ENCODE measurements at regions not wholly inside any gene's neighbourhood (a gene's known extent, or its start where the extent isn't known, plus 50 kb on each side); places are given as distances from the start of the nearest gene placed in this dataset.

DNA sequence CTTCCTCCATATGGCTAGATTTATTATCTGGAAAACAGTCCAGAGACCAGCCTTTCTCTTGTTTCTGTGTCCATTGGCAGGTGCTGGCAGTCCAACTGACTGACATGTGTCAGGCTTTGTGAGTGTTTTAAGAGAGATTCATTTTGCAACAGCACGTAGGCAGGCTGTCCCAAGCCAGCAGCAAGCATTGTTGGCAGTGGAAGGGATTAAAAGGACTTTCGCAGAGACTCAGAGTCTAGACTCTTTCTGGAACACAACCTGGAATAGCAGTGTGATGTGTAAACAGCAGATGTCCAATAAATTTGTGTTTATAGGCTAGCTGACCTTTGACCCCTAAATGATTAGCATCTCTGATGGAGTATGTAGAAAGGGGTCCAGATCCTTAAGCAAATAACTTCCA, 222.2 kb upstream of the SERP2 start:
- DNase-seq (ENCODE audit: insufficient read length) = no peak
- TF ChIP-seq POLR2A (IDR thresholded peaks at IDR 0.05; ENCODE audit: low read depth, low read length) (no peak), POLR2AphosphoS5 (IDR thresholded peaks at IDR 0.05; ENCODE audit: low read depth, low read length) (no peak), TAF1 (IDR thresholded peaks at IDR 0.05; ENCODE audit: borderline replicate concordance, low read depth, low read length) (no peak)
- peak; percentile 33 for FAIRE-seq

DNA sequence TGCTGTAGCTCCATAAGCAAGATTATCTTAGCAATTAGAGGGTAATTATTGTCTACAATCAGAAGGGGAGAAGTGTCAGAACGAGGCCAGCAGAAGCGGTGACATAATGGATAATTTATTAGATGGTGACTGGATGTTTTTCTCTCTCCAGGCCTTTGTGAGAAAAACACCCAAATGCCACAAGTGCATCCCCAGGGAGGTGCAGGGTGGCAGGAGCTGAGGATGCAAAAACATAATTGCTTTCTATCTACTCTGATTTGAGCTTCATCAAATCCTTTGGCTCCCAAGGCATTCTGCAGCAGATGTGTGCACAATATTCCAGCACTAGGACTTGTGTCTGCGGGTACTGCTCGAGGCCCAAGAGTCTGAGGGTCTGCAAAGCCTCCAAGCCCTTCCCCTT, 220.1 kb upstream of the SERP2 start:
- no peak for TF ChIP-seq POLR2AphosphoS5 (IDR thresholded peaks at IDR 0.05; ENCODE audit: low read depth, low read length)
- no peak for TF ChIP-seq TAF1 (IDR thresholded peaks at IDR 0.05; ENCODE audit: borderline replicate concordance, low read depth, low read length)
- no peak for TF ChIP-seq POLR2A (IDR thresholded peaks at IDR 0.05; ENCODE audit: low read depth, low read length)
- no peak for FAIRE-seq
- no peak for DNase-seq (ENCODE audit: insufficient read length)

DNA sequence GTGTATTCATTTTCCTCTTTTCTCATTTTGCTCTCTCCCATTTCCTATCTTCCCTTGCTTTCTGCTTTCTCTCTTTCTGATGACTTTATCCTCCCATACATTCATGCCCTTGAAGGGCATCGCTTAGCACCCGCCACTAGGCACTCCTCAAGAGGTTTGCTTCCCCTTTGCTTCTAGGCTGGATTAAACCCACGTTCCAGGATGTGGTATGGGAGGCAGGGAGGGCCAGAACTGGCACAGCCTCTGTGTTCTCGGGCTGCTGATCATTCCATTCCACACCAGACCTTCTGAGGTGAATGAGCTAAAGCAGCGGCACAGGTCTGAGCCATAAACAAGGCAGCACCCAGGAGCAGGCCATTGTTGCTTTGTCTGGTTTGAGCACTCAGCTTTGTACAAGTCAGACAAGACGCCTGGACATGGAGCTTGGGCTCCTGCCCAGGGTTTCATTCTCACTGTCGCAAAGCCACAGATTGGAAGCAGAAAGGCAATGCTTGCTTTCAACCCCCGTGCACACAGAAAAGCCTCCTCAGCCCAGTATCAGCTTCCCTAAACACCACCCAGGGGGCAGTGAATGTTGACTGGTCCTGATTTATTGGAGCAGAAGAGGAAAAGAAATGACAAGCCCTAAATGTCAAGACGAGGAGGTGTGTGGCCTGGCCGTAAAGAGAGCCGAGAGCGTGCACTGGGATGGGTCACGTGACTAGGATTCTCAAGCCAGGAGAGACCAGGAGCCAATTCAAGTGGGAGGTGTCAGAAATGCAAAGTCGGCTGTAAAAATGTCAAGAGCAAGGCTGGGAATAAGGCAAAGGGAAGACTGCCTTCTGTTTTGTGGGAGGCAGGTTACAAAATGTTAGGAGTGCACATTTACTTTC, 218.0 kb upstream of the SERP2 start:
- DNase-seq (ENCODE audit: insufficient read length) (no peak), FAIRE-seq (no peak)
- no peak for TF ChIP-seq POLR2A (IDR thresholded peaks at IDR 0.05; ENCODE audit: low read depth, low read length)
- no peak for TF ChIP-seq POLR2AphosphoS5 (IDR thresholded peaks at IDR 0.05; ENCODE audit: low read depth, low read length)
- no peak for TF ChIP-seq TAF1 (IDR thresholded peaks at IDR 0.05; ENCODE audit: borderline replicate concordance, low read depth, low read length)

DNA sequence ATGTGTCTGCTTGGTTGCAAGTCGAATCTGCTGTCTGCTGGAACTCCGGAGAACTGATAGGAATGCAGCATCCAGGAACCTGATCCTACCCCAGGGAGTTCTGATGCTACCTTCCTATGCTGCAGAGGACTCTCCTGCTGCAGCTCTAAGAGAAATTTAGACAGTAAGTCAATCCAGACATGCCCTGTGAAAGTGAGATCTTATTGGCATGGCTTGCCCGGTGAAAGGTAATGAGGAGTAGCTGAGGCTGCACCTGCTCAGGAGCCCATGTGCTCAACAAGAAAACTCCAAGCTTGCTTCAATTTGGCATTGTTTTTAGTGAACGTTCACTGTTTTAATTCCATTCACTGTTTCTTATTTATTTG, 217.3 kb upstream of the SERP2 start:
- TF ChIP-seq POLR2A (IDR thresholded peaks at IDR 0.05; ENCODE audit: low read depth, low read length) (no peak), TAF1 (IDR thresholded peaks at IDR 0.05; ENCODE audit: borderline replicate concordance, low read depth, low read length) (no peak), POLR2AphosphoS5 (IDR thresholded peaks at IDR 0.05; ENCODE audit: low read depth, low read length) (no peak)
- DNase-seq (ENCODE audit: insufficient read length) (no peak), FAIRE-seq (no peak)

DNA sequence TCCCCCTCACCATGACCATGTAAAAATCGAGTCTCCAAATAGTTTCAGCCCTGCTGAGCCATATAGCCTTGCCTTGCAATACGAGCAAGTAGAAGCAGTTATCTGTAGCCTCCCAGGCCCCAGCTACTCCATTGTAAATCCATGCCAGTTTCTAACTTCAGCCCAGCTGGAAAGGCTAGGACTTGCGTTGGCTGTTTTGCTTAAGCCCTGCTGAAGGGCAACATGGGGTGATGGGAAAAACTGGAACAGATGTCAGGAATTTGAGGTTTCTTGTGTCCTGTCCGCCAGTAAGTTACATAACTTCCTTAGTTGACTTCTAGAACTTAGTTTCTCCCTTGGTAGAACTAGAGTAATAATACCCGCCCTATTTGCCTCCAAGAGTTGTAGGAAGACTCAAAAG, 216.0 kb upstream of the SERP2 start:
- TF ChIP-seq POLR2AphosphoS5 (IDR thresholded peaks at IDR 0.05; ENCODE audit: low read depth, low read length) (no peak), TAF1 (IDR thresholded peaks at IDR 0.05; ENCODE audit: borderline replicate concordance, low read depth, low read length) (no peak), POLR2A (IDR thresholded peaks at IDR 0.05; ENCODE audit: low read depth, low read length) (no peak)
- FAIRE-seq = no peak
- DNase-seq (ENCODE audit: insufficient read length) = no peak

DNA sequence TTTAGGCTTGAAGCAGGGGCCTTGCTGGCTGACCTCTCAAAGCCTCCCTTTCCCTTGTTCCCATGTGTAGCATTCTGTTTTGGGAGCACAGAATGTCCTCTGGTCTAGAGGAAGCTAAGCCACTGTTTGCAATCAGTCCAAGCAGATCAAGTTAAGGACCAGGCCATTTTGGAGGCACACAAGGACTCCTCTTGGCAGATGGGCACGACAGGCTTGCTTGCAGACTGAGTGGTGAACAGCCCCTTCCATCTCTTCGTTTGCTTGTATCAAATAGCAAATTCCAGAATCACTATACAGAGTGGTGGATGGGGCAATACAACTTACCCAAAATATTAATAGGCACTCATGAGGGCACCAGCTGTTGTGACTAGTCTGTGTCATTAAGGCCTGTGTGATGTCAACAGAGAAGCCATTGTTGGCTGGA, 215.5 kb upstream of the SERP2 start:
- FAIRE-seq (no peak), DNase-seq (ENCODE audit: insufficient read length) (no peak)

DNA sequence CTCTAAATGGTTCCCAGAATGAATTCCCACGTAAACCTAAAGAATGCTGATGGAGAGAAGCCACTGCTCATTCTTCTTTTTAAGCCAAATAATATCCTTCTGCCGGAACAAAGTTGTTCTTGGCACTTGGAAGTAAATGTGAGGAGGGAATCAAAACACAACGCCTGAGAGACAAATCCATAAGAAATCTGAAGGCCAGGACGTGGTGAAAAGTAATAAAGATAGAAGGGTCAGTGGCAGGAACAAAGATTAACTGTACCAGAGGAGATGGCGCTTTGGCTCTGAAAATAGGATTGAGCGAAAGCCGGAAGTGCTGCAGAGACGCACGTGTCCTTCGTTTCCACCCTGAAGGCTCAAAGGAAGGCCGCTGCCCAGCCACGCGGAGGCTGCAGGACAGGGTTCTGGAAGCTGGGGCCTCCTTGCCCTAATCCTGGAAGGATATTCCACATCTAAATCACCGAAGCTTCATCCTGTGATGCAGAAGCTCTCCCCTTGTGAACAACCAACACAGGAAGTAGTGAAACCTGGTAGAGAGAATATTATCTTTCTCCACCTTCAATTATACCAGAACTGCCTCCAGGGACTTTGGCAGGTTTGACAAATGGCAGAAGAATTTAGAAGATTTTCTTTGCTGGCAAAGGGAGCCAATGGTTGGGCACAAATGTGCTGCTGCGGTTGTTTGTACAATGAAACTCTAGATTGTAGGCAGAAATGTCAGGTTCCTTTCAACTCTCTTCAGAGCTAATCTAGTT, 214.6 kb upstream of the SERP2 start:
- FAIRE-seq = no peak
- TF ChIP-seq POLR2A (IDR thresholded peaks at IDR 0.05; ENCODE audit: low read depth, low read length) (no peak), TAF1 (IDR thresholded peaks at IDR 0.05; ENCODE audit: borderline replicate concordance, low read depth, low read length) (no peak)
- no peak for DNase-seq (ENCODE audit: insufficient read length)

More for the DNA sequence above, 215.5 kb upstream of the SERP2 start:
- TF ChIP-seq POLR2A (IDR thresholded peaks at IDR 0.05; ENCODE audit: low read depth, low read length) (no peak), POLR2AphosphoS5 (IDR thresholded peaks at IDR 0.05; ENCODE audit: low read depth, low read length) (no peak), TAF1 (IDR thresholded peaks at IDR 0.05; ENCODE audit: borderline replicate concordance, low read depth, low read length) (no peak)

DNA sequence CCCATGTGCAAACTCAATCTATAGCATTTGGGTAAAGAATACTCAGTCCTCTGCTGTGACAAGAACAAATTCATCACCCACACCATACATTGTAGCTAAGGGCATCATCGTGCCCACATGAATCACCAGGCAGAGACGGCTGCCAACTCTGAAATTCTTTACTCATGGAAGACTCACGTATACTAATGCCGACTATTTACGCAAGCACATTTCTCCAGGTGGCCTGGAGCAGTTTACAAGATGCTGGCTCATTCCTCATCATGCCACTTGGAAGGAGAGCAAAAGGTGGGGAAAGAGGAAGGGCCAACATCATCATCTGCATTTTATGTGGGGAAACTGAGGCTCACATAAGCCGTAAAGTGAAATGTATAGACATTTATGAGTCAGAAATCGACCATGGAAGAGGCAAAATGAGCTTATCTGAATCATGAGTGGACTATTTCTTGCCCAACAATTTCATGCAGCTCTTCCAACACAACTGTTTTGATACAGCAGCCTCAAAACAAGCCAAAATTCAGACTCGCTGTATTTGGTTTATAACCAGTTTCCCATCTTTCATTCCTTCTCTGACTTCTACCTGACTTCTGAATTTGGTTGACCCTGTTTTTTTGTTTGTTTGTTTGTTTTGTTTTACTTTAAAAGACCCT, 213.9 kb upstream of the SERP2 start:
- no peak for TF ChIP-seq POLR2A (IDR thresholded peaks at IDR 0.05; ENCODE audit: low read depth, low read length)
- no peak for TF ChIP-seq TAF1 (IDR thresholded peaks at IDR 0.05; ENCODE audit: borderline replicate concordance, low read depth, low read length)
- no peak for TF ChIP-seq POLR2AphosphoS5 (IDR thresholded peaks at IDR 0.05; ENCODE audit: low read depth, low read length)
- FAIRE-seq (no peak), DNase-seq (ENCODE audit: insufficient read length) (no peak)

DNA sequence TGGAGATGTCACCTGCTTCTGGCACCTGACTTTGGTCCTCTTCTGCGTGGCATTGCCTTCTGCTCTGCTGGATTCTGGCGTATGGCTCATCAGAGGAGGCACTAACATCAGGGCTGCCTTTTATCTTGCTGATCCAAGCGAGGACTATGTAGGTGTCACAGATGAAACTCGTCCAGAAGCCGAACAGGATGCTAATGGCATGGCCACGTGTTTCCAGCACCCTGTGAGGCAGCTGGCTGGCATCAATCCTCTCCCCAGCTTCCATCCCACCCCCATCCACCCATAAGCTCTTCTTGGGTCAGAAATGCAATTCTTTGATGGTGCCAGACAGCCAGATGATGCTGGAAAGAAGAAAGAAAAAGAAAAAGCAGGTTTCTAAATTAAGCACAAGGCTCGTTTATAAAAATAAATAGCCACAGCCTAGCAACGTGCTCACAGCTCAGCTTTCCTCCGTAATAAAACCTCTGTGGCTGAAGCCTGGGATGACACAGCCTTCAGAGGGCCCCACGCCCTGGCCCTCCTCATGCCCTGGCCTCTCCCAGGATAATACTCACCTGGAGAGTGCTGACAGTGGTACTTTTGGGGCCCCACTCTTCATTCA, 212.9 kb upstream of the SERP2 start:
- DNase-seq (ENCODE audit: insufficient read length) (no peak), FAIRE-seq (no peak)
- no peak for TF ChIP-seq TAF1 (IDR thresholded peaks at IDR 0.05; ENCODE audit: borderline replicate concordance, low read depth, low read length)
- TF ChIP-seq POLR2AphosphoS5 (IDR thresholded peaks at IDR 0.05; ENCODE audit: low read depth, low read length) = no peak
- TF ChIP-seq POLR2A (IDR thresholded peaks at IDR 0.05; ENCODE audit: low read depth, low read length) = no peak

DNA sequence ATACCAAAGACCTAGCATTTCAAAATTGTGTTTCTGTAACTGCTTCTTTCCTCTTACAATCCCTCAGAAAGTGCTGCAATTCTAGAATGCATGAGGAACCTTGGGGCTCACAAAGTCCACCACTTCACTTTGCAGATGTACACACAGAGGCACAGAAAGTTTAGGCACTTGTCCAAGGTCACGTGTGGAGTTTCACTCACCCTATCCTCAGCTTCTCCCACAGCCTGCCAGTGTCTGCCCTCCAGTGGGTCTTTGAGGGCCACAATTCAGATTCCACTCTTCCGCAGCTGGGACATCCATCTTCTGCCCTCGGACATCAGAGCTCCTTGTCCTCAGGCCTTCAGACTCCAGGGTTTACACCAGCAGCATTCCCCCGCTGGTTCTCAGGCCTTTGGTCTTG, 210.5 kb upstream of the SERP2 start:
- DNase-seq (ENCODE audit: insufficient read length) (no peak), FAIRE-seq (no peak)
- TF ChIP-seq POLR2AphosphoS5 (IDR thresholded peaks at IDR 0.05; ENCODE audit: low read depth, low read length) = no peak
- TF ChIP-seq TAF1 (IDR thresholded peaks at IDR 0.05; ENCODE audit: borderline replicate concordance, low read depth, low read length) = no peak
- TF ChIP-seq POLR2A (IDR thresholded peaks at IDR 0.05; ENCODE audit: low read depth, low read length) = no peak

DNA sequence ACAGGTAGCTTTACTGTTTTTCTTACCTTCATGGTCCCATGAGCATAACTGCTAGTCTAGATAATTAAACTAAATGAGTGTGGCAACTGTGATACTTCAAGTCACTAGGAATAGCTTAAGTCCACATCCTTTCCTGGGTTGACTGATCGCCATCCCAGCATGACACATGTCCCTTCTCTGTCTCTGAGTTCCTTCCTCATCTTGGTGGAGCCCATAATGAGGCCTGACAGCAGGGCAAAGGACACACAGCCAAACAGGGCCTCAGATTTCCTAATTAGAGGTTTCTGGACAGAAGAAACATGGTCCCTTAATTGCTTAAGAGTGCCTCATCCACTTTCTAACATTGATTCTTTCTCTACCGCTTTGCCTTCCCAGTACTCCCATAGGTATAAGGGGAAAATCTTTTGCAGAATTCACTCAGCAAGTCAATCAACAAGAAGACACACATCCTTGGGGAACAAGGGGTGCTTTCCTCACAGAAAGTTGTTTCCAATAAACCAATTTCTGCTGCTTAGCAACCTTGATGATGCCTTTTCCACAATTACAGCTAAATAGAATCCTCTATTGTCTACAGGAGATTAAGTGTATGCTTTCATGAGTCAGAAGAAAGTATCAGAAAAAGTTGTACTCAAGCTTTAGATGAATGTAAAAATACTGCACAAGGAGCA, 208.3 kb upstream of the SERP2 start:
- DNase-seq (ENCODE audit: insufficient read length) = no peak
- TF ChIP-seq POLR2AphosphoS5 (IDR thresholded peaks at IDR 0.05; ENCODE audit: low read depth, low read length) = no peak
- TF ChIP-seq POLR2A (IDR thresholded peaks at IDR 0.05; ENCODE audit: low read depth, low read length) = no peak
- no peak for TF ChIP-seq TAF1 (IDR thresholded peaks at IDR 0.05; ENCODE audit: borderline replicate concordance, low read depth, low read length)
- FAIRE-seq = no peak

All from GM12892 (cell line).